Natural killer cell (primary cell): ENCODE measurements at regions not wholly inside any gene's neighbourhood (a gene's known extent, or its start where the extent isn't known, plus 50 kb on each side); places are given as distances from the start of the nearest gene placed in this dataset.

Experiments used
- ATAC-seq, 3 donors: fragments of 150-1000 bp in 2 of 3; fragments of 200-7000 bp in 1 of 3; cut with Tn5 transposase; 1 replicate in 1 of 3; 2 replicates in 2 of 3; pipeline ENCODE4 v1.10.0; 2021; ENCODE audit warnings: mild to moderate bottlenecking in 2 of 3, moderate library complexity in 2 of 3
- DNase-seq, 2 donors: peaks; one replicate each; pipeline versions ENCODE4 v3.0.0 to v3.0.0-alpha.2; 2013 to 2021; ENCODE audit warnings: mixed read lengths in 1 of 2
- H3K27ac ChIP-seq: one replicate; pipeline ENCODE4 v1.5.1; 2013; ENCODE audit warnings: mild to moderate bottlenecking, low read length
- H3K27me3 ChIP-seq: one replicate; pipeline ENCODE4 v1.6.1; 2013; ENCODE audit warnings: low read length; ENCODE audit not compliant: control insufficient read depth, insufficient read depth
- H3K36me3 ChIP-seq: one replicate; pipeline ENCODE4 v1.6.1; 2013; ENCODE audit warnings: low read length; ENCODE audit not compliant: control insufficient read depth, insufficient read depth
- H3K4me1 ChIP-seq: one replicate; pipeline ENCODE4 v1.6.1; 2013; ENCODE audit warnings: low read length; ENCODE audit not compliant: control insufficient read depth, insufficient read depth
- H3K4me3 ChIP-seq: one replicate; pipeline ENCODE4 v1.5.1; 2013; ENCODE audit warnings: low read length
- H3K9me3 ChIP-seq: one replicate; pipeline ENCODE4 v1.6.1; 2013; ENCODE audit warnings: low read length; ENCODE audit not compliant: control insufficient read depth, insufficient read depth
- H3K27ac Mint-ChIP-seq, 2 donors: one replicate each; pipeline ENCODE4 v1.8.0; 2022; ENCODE audit warnings: mild to moderate bottlenecking in 2 of 2, mixed read lengths in 2 of 2, moderate library complexity in 1 of 2
- H3K27me3 Mint-ChIP-seq, 2 donors: one replicate each; pipeline ENCODE4 v1.8.0; 2022; ENCODE audit warnings: low read depth in 2 of 2, mixed read lengths in 2 of 2
- H3K36me3 Mint-ChIP-seq: one replicate; pipeline ENCODE4 v1.8.0; 2022; ENCODE audit warnings: mixed read lengths
- H3K4me1 Mint-ChIP-seq, 2 donors: one replicate each; pipeline ENCODE4 v1.8.0; 2022; ENCODE audit warnings: mixed read lengths in 2 of 2
- H3K4me3 Mint-ChIP-seq: one replicate; pipeline ENCODE4 v1.8.0; 2022; ENCODE audit warnings: mild to moderate bottlenecking, moderate library complexity, mixed read lengths
- H3K9me3 Mint-ChIP-seq, 2 donors: one replicate each; pipeline ENCODE4 v1.8.0; 2022; ENCODE audit warnings: mixed read lengths in 2 of 2
- CTCF ChIP-seq: fragments of 200-600 bp; IDR thresholded peaks from one replicate; pipeline ENCODE4 v1.8.0; 2022; ENCODE audit warnings: antibody characterized with exemption
- WGBS: methylation state at CpG from one replicate; pipeline ENCODE4 v1.1.7; 2013; ENCODE audit warnings: missing lambda C conversion rate; ENCODE audit not compliant: insufficient coverage; 5-methylcytosine and 5-hydroxymethylcytosine counted together
- intact Hi-C: fragments of 100-400 bp; cut with micrococcal nuclease; formaldehyde crosslinking; loops from one replicate; pipeline ENCODE4 v1.14.2; 2022

GRCh38 chrX:67105758-67106116 is 438.1 kb upstream of the AR start:
- H3K36me3 Mint-ChIP-seq: no peaks in the 10 kb centered on the region
- Histone ChIP-seq H3K9me3 (no peaks in the 10 kb centered on the region), H3K4me3 (no peak overlapping the region), H3K27ac (no peak overlapping the region), H3K27me3 (no peaks in the 10 kb centered on the region), H3K4me1 (no peaks in the 10 kb centered on the region), H3K36me3 (no peaks in the 10 kb centered on the region)
- no peak for ATAC-seq
- no peak overlapping the region for H3K4me3 Mint-ChIP-seq
- H3K27me3 Mint-ChIP-seq: no peaks in the 10 kb centered on the region
- H3K27ac Mint-ChIP-seq: no peak overlapping the region
- TF ChIP-seq CTCF: no peak
- intact Hi-C loops: no loop called here
- H3K4me1 Mint-ChIP-seq: no peaks in the 10 kb centered on the region
- peaks cover 3 to 14% of the 10 kb centered on the region in 2 donors for H3K9me3 Mint-ChIP-seq
- no CpG with 5 or more reads among the region's 2 CpGs for WGBS
- no peak for DNase-seq

- no peak overlapping the region for H3K27ac Mint-ChIP-seq
- H3K9me3 ChIP-seq: no peaks in the 10 kb centered on the region
- no peaks in the 10 kb centered on the region for H3K27me3 ChIP-seq
- intact Hi-C loops: no loop called here
- peaks cover 3 to 11% of the 10 kb centered on the region in 2 donors for H3K9me3 Mint-ChIP-seq
- H3K4me3 ChIP-seq: no peak overlapping the region
- no peak overlapping the region for H3K27ac ChIP-seq
- no peak overlapping the region for H3K4me3 Mint-ChIP-seq
- H3K27me3 Mint-ChIP-seq: no peaks in the 10 kb centered on the region
- DNase-seq: no peak
- 86% methylated on average over 6 of the region's 6 CpGs for WGBS
- no peaks in the 10 kb centered on the region for H3K36me3 ChIP-seq
- no peaks in the 10 kb centered on the region for H3K4me1 Mint-ChIP-seq
- H3K4me1 ChIP-seq: no peaks in the 10 kb centered on the region
- TF ChIP-seq CTCF: no peak
- ATAC-seq: no peak
- no peaks in the 10 kb centered on the region for H3K36me3 Mint-ChIP-seq
Observed at GRCh38 chrX:67104982-67105757, 438.7 kb upstream of the AR start.

DNA sequence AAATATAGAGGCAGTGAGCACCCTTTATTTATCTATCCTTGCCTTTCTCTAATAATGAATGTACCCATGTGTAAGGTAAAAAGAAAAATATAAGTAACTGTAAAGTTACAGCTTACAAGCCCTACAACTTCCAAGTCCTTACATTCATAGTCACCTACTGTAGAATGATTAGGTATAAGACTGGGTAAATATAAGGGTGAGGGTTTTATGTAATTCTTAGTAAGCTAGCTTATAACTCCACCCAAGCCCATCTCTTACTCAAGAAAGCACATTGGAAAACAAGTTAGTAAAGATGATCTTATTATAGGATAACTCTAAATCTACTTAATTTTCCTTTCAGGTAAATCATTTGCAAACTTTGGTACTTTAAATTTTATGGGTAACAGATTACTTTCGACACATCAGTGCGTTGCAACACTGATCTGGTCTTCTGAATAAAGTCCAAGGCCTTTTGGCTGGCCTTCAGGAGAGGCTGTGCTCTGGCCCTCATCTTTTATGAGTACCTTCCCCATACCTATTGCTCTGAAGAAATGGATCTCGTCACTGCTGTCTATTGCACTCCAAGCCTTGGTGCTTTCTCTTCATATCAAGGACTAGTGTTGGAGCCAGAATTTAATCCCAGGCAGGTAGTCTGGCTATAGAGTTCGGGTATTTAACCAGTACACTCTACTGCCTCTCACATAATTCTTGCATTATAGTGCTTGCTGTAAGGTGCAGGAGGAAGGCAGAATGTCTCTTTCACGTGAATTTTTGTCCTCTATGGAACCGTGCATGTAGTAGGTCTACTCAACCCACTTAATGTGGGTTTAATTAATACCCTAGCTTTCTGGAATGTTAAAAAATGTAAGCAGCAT is 443.6 kb upstream of the AR start:
- Histone ChIP-seq H3K36me3 (no peaks in the 10 kb centered on the region), H3K27me3 (no peaks in the 10 kb centered on the region), H3K9me3 (no peaks in the 10 kb centered on the region), H3K4me3 (no peak overlapping the region), H3K4me1 (no peaks in the 10 kb centered on the region), H3K27ac (no peak overlapping the region)
- no peak for ATAC-seq
- H3K27me3 Mint-ChIP-seq: no peaks in the 10 kb centered on the region
- H3K27ac Mint-ChIP-seq: no peak overlapping the region
- no peak for DNase-seq
- no peaks in the 10 kb centered on the region for H3K36me3 Mint-ChIP-seq
- peaks cover 3 to 7% of the 10 kb centered on the region in 2 donors for H3K9me3 Mint-ChIP-seq
- no peak overlapping the region for H3K4me3 Mint-ChIP-seq
- WGBS: 100% methylated on average over 1 of the region's 6 CpGs
- H3K4me1 Mint-ChIP-seq: no peaks in the 10 kb centered on the region
- intact Hi-C loops: no loop called here
- no peak for TF ChIP-seq CTCF
